ENCODE measurements at regions not wholly inside any gene's neighbourhood (a gene's known extent, or its start where the extent isn't known, plus 50 kb on each side); places are given as distances from the start of the nearest gene placed in this dataset.
A peak's percentile ranks its signal among the peaks of the same experiment; 100 is the strongest.

- no peak for TF ChIP-seq ZUFSP (CRISPR knock-in tag; IDR thresholded peaks at IDR 0.05; ENCODE audit: borderline replicate concordance)
- TF ChIP-seq XBP1 (CRISPR knock-in tag; IDR thresholded peaks at IDR 0.05) = no peak
Observed at GRCh38 chr1:8214501-8215173, 103.3 kb upstream of the SLC45A1 start (continued).

GRCh38 chr1:8213676-8214075 is 104.2 kb upstream of the SLC45A1 start:
- H3K36me3 ChIP-seq (replicated peaks in 1 of 2; ENCODE audit: control insufficient read depth in 1 of 2, insufficient read depth in 2 of 2, low read length in 2 of 2) = no peaks in the 10 kb centered on the region; a peak in 1 of 5 replicates
- TF ChIP-seq GABPA (IDR thresholded peaks at IDR 0.05; ENCODE audit: low read depth, low read length) (no peak), GABPA (CRISPR knock-in tag; IDR thresholded peaks at IDR 0.05; ENCODE audit: low read depth) (0 out of 2 replicates have a peak, but pooled peaks have one; percentile 6), ZBTB4 (CRISPR knock-in tag; IDR thresholded peaks at IDR 0.05; ENCODE audit: borderline replicate concordance) (0 out of 2 replicates have a peak, but pooled peaks have one; percentile 4), PTBP1 (IDR thresholded peaks at IDR 0.05; ENCODE audit: low read depth, low read length, poor library complexity, severe bottlenecking) (no peak), ZNF605 (CRISPR knock-in tag; IDR thresholded peaks at IDR 0.05) (no peak), ZBTB38 (CRISPR knock-in tag; IDR thresholded peaks at IDR 0.05) (no peak)
- H3K4me1 ChIP-seq (ENCODE audit: insufficient read depth, low read length) = peaks cover 81% of the 10 kb centered on the region
- no peak for ATAC-seq
- CTCF ChIA-PET (ENCODE audit: low intra/inter-chr PET ratio, low total read pairs) = no interaction called here
- BruUV-seq (replicated peaks) = no TSS peak
- no peaks in the 10 kb centered on the region for H3K27me3 ChIP-seq (ENCODE audit: control insufficient read depth in 1 of 2, insufficient read depth in 2 of 2, low read length in 2 of 2)
- in situ Hi-C loops (cut with HindIII; ENCODE audit: extremely low pct_ligation_motif_present, low pct_unique_long_range_greater_than_20kb) = no loop called here
- no peaks in the 10 kb centered on the region for H3K9me3 ChIP-seq (ENCODE audit: low read length)
- FAIRE-seq = no peak
- no peak overlapping the region for H3K4me3 ChIP-seq (replicated peaks in 1 of 3; ENCODE audit: insufficient read depth in 1 of 3, low read depth in 2 of 3, low read length in 3 of 3)
- WGBS (ENCODE audit: low lambda C conversion rate) = 84% methylated on average over 9 of the region's 9 CpGs
- no peak overlapping the region for H3K4me2 ChIP-seq (ENCODE audit: low read depth, low read length)
- H3K79me2 ChIP-seq (ENCODE audit: insufficient read depth, low read length) = peaks cover 4% of the 10 kb centered on the region
- POLR2A ChIA-PET = interaction anchor here (4.5 kb wide), 1 partner anchor 14 kb away, joined by 48 read pairs; no protein-coding TSS in a partner anchor
- H3K27ac ChIP-seq (ENCODE audit: extremely low read length, insufficient read depth, low read length) = peak overlapping the region; percentile 87
- no peak for DNase-seq (ENCODE audit: low spot score)
- H4K20me1 ChIP-seq (ENCODE audit: insufficient read depth, low read length) = no peaks in the 10 kb centered on the region
- no peak overlapping the region for H2AFZ ChIP-seq (ENCODE audit: low read length)
- intact Hi-C loops (cut with micrococcal nuclease; ENCODE audit: unreplicated experiment) = loop anchor here (2.0 kb wide), 1 partner anchor 93 kb away; no protein-coding TSS in a partner anchor
- H3K9ac ChIP-seq (ENCODE audit: insufficient read depth, low read depth, low read length) = no peak overlapping the region
